ENCODE measurements at regions not wholly inside any gene's neighbourhood (a gene's known extent, or its start where the extent isn't known, plus 50 kb on each side); places are given as distances from the start of the nearest gene placed in this dataset.
"Not testable (repeated sequence)": the region's sequence is repeated elsewhere in the genome, so short reads cannot be mapped to it uniquely, and the experiment has no call there.

DNA sequence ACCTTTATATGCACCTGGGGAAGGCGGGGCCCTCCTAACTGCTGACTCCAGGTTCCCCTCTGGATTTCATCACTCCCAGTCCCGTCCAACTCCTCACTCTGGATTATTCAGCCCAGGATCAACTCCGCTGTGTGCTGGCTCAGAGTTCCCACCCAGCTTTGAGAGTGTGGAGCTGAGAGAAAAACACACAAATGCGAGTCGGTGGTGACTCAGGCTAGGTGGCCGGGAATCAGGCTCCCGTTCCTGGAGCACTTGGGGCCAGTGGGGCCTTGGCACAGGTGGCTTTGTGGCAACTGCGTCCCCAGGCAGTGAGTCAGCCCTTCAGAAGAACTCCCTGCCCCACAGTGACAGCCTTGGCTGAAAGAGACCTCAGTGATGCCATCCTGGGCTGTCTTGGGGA lies 139.1 kb downstream of the TNFRSF13B start:
- TF ChIP-seq ZNF274 (IDR thresholded peaks at IDR 0.05; ENCODE audit: low read depth, low read length); SUZ12 (IDR thresholded peaks at IDR 0.05; ENCODE audit: extremely low read depth, insufficient read depth, insufficient read length); YY1 (IDR thresholded peaks at IDR 0.05; ENCODE audit: insufficient read depth, insufficient read length): not testable (repeated sequence)

Data from NT2/D1 (cell line).